Skeletal muscle satellite cell (primary cell): ENCODE measurements at regions not wholly inside any gene's neighbourhood (a gene's known extent, or its start where the extent isn't known, plus 50 kb on each side); places are given as distances from the start of the nearest gene placed in this dataset.
"Not testable (repeated sequence)": the region's sequence is repeated elsewhere in the genome, so short reads cannot be mapped to it uniquely, and the experiment has no call there.

ENCODE experiments used
- H3K27me3 ChIP-seq: 2 replicates; pipeline ENCODE4 v1.7.0; 2013; ENCODE audit warnings: low read length; ENCODE audit not compliant: control insufficient read depth, insufficient read depth
- H3K36me3 ChIP-seq: 2 replicates; pipeline ENCODE4 v1.7.0; 2013; ENCODE audit warnings: mild to moderate bottlenecking, control low read depth, low read length; ENCODE audit not compliant: insufficient read depth
- H3K4me1 ChIP-seq: 2 replicates; pipeline ENCODE4 v1.7.0; 2013; ENCODE audit warnings: low read length; ENCODE audit not compliant: control insufficient read depth, insufficient read depth
- H3K4me2 ChIP-seq: 2 replicates; pipeline ENCODE4 v1.7.0; 2013; ENCODE audit warnings: mild to moderate bottlenecking, low read length
- H3K4me3 ChIP-seq: 2 replicates; pipeline ENCODE4 v1.7.0; 2013; ENCODE audit warnings: low read length
- H3K9ac ChIP-seq: 2 replicates; pipeline ENCODE4 v1.7.0; 2013; ENCODE audit warnings: mild to moderate bottlenecking, low read depth, low read length, moderate library complexity
- H3K9me3 ChIP-seq: replicated peaks from 2 replicates; pipeline ENCODE4 v1.7.0; 2013; ENCODE audit warnings: mild to moderate bottlenecking, control low read depth, low read length

GRCh38 chr6:55955684-55956083, 80.3 kb upstream of the BMP5 start:
- Histone ChIP-seq H3K27me3 (no peaks in the 10 kb centered on the region), H3K4me3 (no peak overlapping the region), H3K4me1 (no peaks in the 10 kb centered on the region), H3K9me3 (no peaks in the 10 kb centered on the region), H3K9ac (no peak overlapping the region), H3K36me3 (no peaks in the 10 kb centered on the region), H3K4me2 (no peak overlapping the region)

GRCh38 chr6:55954436-55954835, 79.0 kb upstream of the BMP5 start:
- Histone ChIP-seq H3K9ac (no peak overlapping the region), H3K9me3 (no peaks in the 10 kb centered on the region), H3K36me3 (no peaks in the 10 kb centered on the region), H3K4me1 (no peaks in the 10 kb centered on the region), H3K4me2 (no peak overlapping the region), H3K4me3 (no peak overlapping the region), H3K27me3 (no peaks in the 10 kb centered on the region)

GRCh38 chr6:55953335-55953734, 77.9 kb upstream of the BMP5 start:
- no peaks in the 10 kb centered on the region for H3K4me1 ChIP-seq
- peak overlapping the region; percentile 77 for H3K4me2 ChIP-seq
- no peaks in the 10 kb centered on the region for H3K9me3 ChIP-seq
- no peak overlapping the region for H3K9ac ChIP-seq
- no peaks in the 10 kb centered on the region for H3K27me3 ChIP-seq
- H3K36me3 ChIP-seq = no peaks in the 10 kb centered on the region
- H3K4me3 ChIP-seq = peak overlapping the region; percentile 51

- Histone ChIP-seq H3K4me1 (no peaks in the 10 kb centered on the region), H3K36me3 (no peaks in the 10 kb centered on the region), H3K4me3 (no peak overlapping the region), H3K27me3 (no peaks in the 10 kb centered on the region), H3K9ac (no peak overlapping the region), H3K9me3 (no peaks in the 10 kb centered on the region), H3K4me2 (no peak overlapping the region)
These were observed 74.9 kb upstream of the BMP5 start for GRCh38 chr6:55950071-55950814.

GRCh38 chr6:55943329-55943728, 67.9 kb upstream of the BMP5 start:
- Histone ChIP-seq H3K4me3 (no peak overlapping the region), H3K9me3 (no peaks in the 10 kb centered on the region), H3K36me3 (no peaks in the 10 kb centered on the region), H3K4me1 (no peaks in the 10 kb centered on the region), H3K4me2 (no peak overlapping the region), H3K27me3 (no peaks in the 10 kb centered on the region), H3K9ac (no peak overlapping the region)

GRCh38 chr6:55941702-55942101, 66.3 kb upstream of the BMP5 start:
- no peak overlapping the region for H3K9ac ChIP-seq
- H3K4me1 ChIP-seq = no peaks in the 10 kb centered on the region
- H3K4me2 ChIP-seq = no peak overlapping the region
- no peaks in the 10 kb centered on the region for H3K27me3 ChIP-seq
- no peaks in the 10 kb centered on the region for H3K9me3 ChIP-seq
- H3K36me3 ChIP-seq = no peaks in the 10 kb centered on the region
- no peak overlapping the region for H3K4me3 ChIP-seq

GRCh38 chr6:55937951-55938690, 62.7 kb upstream of the BMP5 start:
- no peaks in the 10 kb centered on the region for H3K27me3 ChIP-seq
- H3K4me2 ChIP-seq = no peak overlapping the region
- no peaks in the 10 kb centered on the region for H3K36me3 ChIP-seq
- no peaks in the 10 kb centered on the region for H3K9me3 ChIP-seq
- no peak overlapping the region for H3K4me3 ChIP-seq
- H3K9ac ChIP-seq = no peak overlapping the region
- no peaks in the 10 kb centered on the region for H3K4me1 ChIP-seq

- Histone ChIP-seq H3K36me3 (no peaks in the 10 kb centered on the region), H3K9me3 (no peaks in the 10 kb centered on the region), H3K27me3 (no peaks in the 10 kb centered on the region), H3K9ac (no peak overlapping the region), H3K4me1 (no peaks in the 10 kb centered on the region), H3K4me2 (no peak overlapping the region), H3K4me3 (no peak overlapping the region)
These were observed 62.0 kb upstream of the BMP5 start for GRCh38 chr6:55937261-55937947.

GRCh38 chr6:55931101-55931500, 55.7 kb upstream of the BMP5 start:
- Histone ChIP-seq H3K4me2 (no peak overlapping the region), H3K27me3 (no peaks in the 10 kb centered on the region), H3K36me3 (no peaks in the 10 kb centered on the region), H3K4me1 (no peaks in the 10 kb centered on the region), H3K4me3 (no peak overlapping the region), H3K9me3 (no peaks in the 10 kb centered on the region), H3K9ac (no peak overlapping the region)

GRCh38 chr6:55927713-55928112, 52.3 kb upstream of the BMP5 start:
- H3K4me2 ChIP-seq, H3K4me3 ChIP-seq, H3K27me3 ChIP-seq, H3K4me1 ChIP-seq, H3K36me3 ChIP-seq, H3K9ac ChIP-seq, H3K9me3 ChIP-seq: not testable (repeated sequence)

GRCh38 chr6:55925292-55925691, 49.9 kb upstream of the BMP5 start:
- no peaks in the 10 kb centered on the region for H3K9me3 ChIP-seq
- peak overlapping the region; percentile 41 for H3K9ac ChIP-seq
- H3K4me1 ChIP-seq = peaks cover 7% of the 10 kb centered on the region
- no peak overlapping the region for H3K4me3 ChIP-seq
- H3K4me2 ChIP-seq = no peak overlapping the region
- no peaks in the 10 kb centered on the region for H3K36me3 ChIP-seq
- no peaks in the 10 kb centered on the region for H3K27me3 ChIP-seq
